HL-60 (cell line): ENCODE measurements at regions not wholly inside any gene's neighbourhood (a gene's known extent, or its start where the extent isn't known, plus 50 kb on each side); places are given as distances from the start of the nearest gene placed in this dataset.

Source experiments
- DNase-seq, 2 experiments: peaks; one replicate each; pipeline ENCODE4 v3.0.0-alpha.2; 2010 to 2020; ENCODE audit warnings: low read depth in 1 of 2, low spot score in 1 of 2
- H3K27ac ChIP-seq: fragments of 250-450 bp; sonication (Bioruptor Pico); replicated peaks from 2 replicates; pipeline ENCODE4 v1.5.1; 2020; ENCODE audit warnings: mild to moderate bottlenecking, moderate library complexity
- H3K27me3 ChIP-seq: fragments of 250-450 bp; sonication (Bioruptor Pico); 2 replicates; pipeline ENCODE4 v1.5.1; 2021; ENCODE audit warnings: mild to moderate bottlenecking, moderate library complexity; ENCODE audit not compliant: insufficient read depth, poor library complexity, severe bottlenecking
- H3K4me3 ChIP-seq: replicated peaks from 2 replicates; pipeline ENCODE4 v1.5.1; 2011; ENCODE audit warnings: mild to moderate bottlenecking, control low read depth, low read length; ENCODE audit not compliant: insufficient read depth
- GABPA ChIP-seq: IDR thresholded peaks from 2 replicates; pipeline ENCODE4 v1.6.1; 2012; ENCODE audit warnings: low read depth
- POLR2AphosphoS5 ChIP-seq: IDR thresholded peaks from 2 replicates; pipeline ENCODE4 v1.6.1; 2012; ENCODE audit warnings: low read depth
- REST ChIP-seq: IDR thresholded peaks from 2 replicates; pipeline ENCODE4 v1.6.1; 2012; ENCODE audit warnings: low read depth; ENCODE audit not compliant: insufficient replicate concordance
- SPI1 ChIP-seq: IDR thresholded peaks from 2 replicates; pipeline ENCODE4 v1.6.1; 2012; ENCODE audit warnings: low read depth, mild to moderate bottlenecking, borderline replicate concordance
- TF ChIP-seq, protein P1 (sequence below): IDR thresholded peaks from one replicate; pipeline ENCODE4 v1.5.1; 2011; ENCODE audit warnings: low read length, control low read depth, inconsistent platforms; ENCODE audit not compliant: insufficient read depth

- H3K27me3 ChIP-seq: no peaks in the 10 kb centered on the region
- H3K4me3 ChIP-seq: no peak overlapping the region
- no peak overlapping the region for H3K27ac ChIP-seq
- TF ChIP-seq SPI1 (no peak), GABPA (no peak), REST (no peak), POLR2AphosphoS5 (no peak)
- TF ChIP-seq, protein P1, sequence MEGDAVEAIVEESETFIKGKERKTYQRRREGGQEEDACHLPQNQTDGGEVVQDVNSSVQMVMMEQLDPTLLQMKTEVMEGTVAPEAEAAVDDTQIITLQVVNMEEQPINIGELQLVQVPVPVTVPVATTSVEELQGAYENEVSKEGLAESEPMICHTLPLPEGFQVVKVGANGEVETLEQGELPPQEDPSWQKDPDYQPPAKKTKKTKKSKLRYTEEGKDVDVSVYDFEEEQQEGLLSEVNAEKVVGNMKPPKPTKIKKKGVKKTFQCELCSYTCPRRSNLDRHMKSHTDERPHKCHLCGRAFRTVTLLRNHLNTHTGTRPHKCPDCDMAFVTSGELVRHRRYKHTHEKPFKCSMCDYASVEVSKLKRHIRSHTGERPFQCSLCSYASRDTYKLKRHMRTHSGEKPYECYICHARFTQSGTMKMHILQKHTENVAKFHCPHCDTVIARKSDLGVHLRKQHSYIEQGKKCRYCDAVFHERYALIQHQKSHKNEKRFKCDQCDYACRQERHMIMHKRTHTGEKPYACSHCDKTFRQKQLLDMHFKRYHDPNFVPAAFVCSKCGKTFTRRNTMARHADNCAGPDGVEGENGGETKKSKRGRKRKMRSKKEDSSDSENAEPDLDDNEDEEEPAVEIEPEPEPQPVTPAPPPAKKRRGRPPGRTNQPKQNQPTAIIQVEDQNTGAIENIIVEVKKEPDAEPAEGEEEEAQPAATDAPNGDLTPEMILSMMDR: no peak
- DNase-seq: no peak
Measured at GRCh38 chr2:103218516-103218915, 456.7 kb downstream of the TMEM182 start.

GRCh38 chr2:103219398-103219797 lies 457.6 kb downstream of the TMEM182 start:
- Histone ChIP-seq H3K27me3 (no peaks in the 10 kb centered on the region), H3K4me3 (no peak overlapping the region), H3K27ac (no peak overlapping the region)
- no peak for DNase-seq
- TF ChIP-seq SPI1: no peak
- no peak for TF ChIP-seq GABPA
- no peak for TF ChIP-seq POLR2AphosphoS5
- TF ChIP-seq, protein P1: no peak
- TF ChIP-seq REST: no peak

DNA sequence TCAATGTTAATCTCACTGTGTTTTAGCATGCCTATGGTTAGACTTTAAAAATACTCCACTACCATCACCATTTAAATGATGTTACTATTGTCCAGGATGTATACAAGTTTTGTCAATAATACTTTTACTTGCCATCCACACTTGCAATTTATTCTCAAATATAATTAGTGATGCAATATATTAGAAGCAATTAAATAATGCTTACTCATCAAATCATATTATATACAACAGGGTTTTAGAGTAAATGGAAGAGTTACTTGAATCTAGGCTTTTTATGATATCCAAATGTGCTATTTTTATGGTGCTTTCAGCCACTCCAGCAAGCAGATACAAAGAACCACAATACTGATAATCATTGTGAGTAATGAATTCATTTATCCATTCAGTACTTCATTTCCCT lies 461.1 kb downstream of the TMEM182 start:
- Histone ChIP-seq H3K4me3 (no peak overlapping the region), H3K27ac (no peak overlapping the region), H3K27me3 (no peaks in the 10 kb centered on the region)
- TF ChIP-seq REST: no peak
- TF ChIP-seq SPI1: no peak
- TF ChIP-seq, protein P1: no peak
- TF ChIP-seq POLR2AphosphoS5: no peak
- TF ChIP-seq GABPA: no peak
- DNase-seq: no peak
